ENCODE measurements at regions not wholly inside any gene's neighbourhood (a gene's known extent, or its start where the extent isn't known, plus 50 kb on each side); places are given as distances from the start of the nearest gene placed in this dataset.

DNA sequence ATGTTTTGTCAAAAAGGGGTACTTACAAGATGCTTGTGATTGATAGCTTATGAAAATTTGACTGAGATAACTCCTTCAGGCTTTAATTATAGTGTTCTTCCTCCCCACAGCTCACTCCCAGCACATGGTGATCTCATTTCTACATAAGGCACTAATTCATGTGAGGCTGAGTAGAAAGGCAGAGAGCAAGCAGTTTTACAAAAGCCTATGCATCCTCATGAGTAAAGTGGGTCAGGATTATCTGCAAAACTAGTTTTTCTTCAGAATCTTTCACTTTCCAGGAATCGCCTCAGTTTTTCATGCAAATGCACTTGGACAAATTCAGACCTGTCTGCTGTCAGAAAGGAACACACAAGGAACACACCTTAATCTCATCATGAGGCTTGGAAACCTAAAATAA is 92.1 kb upstream of the FBN2 start:
- Histone ChIP-seq H3K27me3 (ENCODE audit: insufficient read depth, poor library complexity, severe bottlenecking) (no peaks in the 10 kb centered on the region), H3K4me3 (replicated peaks; ENCODE audit: insufficient read depth, low read length) (no peak overlapping the region), H3K27ac (replicated peaks) (no peak overlapping the region)
- TF ChIP-seq, protein P1, sequence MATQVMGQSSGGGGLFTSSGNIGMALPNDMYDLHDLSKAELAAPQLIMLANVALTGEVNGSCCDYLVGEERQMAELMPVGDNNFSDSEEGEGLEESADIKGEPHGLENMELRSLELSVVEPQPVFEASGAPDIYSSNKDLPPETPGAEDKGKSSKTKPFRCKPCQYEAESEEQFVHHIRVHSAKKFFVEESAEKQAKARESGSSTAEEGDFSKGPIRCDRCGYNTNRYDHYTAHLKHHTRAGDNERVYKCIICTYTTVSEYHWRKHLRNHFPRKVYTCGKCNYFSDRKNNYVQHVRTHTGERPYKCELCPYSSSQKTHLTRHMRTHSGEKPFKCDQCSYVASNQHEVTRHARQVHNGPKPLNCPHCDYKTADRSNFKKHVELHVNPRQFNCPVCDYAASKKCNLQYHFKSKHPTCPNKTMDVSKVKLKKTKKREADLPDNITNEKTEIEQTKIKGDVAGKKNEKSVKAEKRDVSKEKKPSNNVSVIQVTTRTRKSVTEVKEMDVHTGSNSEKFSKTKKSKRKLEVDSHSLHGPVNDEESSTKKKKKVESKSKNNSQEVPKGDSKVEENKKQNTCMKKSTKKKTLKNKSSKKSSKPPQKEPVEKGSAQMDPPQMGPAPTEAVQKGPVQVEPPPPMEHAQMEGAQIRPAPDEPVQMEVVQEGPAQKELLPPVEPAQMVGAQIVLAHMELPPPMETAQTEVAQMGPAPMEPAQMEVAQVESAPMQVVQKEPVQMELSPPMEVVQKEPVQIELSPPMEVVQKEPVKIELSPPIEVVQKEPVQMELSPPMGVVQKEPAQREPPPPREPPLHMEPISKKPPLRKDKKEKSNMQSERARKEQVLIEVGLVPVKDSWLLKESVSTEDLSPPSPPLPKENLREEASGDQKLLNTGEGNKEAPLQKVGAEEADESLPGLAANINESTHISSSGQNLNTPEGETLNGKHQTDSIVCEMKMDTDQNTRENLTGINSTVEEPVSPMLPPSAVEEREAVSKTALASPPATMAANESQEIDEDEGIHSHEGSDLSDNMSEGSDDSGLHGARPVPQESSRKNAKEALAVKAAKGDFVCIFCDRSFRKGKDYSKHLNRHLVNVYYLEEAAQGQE (IDR thresholded peaks at IDR 0.05; ENCODE audit: insufficient replicate concordance, low read depth): no peak
- TF ChIP-seq POLR2AphosphoS5 (IDR thresholded peaks at IDR 0.05; ENCODE audit: low read depth) (no peak), SPI1 (IDR thresholded peaks at IDR 0.05; ENCODE audit: borderline replicate concordance, low read depth) (no peak), GABPA (IDR thresholded peaks at IDR 0.05; ENCODE audit: low read depth) (no peak)
- TF ChIP-seq, protein P2, sequence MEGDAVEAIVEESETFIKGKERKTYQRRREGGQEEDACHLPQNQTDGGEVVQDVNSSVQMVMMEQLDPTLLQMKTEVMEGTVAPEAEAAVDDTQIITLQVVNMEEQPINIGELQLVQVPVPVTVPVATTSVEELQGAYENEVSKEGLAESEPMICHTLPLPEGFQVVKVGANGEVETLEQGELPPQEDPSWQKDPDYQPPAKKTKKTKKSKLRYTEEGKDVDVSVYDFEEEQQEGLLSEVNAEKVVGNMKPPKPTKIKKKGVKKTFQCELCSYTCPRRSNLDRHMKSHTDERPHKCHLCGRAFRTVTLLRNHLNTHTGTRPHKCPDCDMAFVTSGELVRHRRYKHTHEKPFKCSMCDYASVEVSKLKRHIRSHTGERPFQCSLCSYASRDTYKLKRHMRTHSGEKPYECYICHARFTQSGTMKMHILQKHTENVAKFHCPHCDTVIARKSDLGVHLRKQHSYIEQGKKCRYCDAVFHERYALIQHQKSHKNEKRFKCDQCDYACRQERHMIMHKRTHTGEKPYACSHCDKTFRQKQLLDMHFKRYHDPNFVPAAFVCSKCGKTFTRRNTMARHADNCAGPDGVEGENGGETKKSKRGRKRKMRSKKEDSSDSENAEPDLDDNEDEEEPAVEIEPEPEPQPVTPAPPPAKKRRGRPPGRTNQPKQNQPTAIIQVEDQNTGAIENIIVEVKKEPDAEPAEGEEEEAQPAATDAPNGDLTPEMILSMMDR (IDR thresholded peaks at IDR 0.05; ENCODE audit: insufficient read depth, low read length): no peak
- DNase-seq (ENCODE audit: low read depth in 1 of 2, low spot score in 1 of 2): no peak

DNA sequence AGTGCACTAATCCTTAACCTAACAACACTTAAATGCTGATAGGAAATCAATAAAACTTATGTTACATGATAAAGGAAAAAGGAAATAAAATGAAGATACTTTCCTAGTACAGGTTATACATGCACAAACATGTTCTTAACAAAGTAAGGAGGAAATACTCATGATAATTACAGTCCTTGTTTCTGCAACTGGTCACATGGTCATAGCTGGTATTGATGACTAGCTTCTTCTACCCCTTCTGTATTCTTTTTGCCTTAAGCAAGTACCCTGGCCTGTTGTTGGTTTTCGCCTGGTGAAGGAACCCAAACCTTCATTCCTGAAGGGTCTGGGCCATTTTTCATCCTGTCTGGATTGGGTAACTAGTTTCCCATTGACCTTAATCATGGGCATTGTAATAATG is 93.7 kb upstream of the FBN2 start:
- no peak for DNase-seq (ENCODE audit: low read depth in 1 of 2, low spot score in 1 of 2)
- Histone ChIP-seq H3K27ac (replicated peaks) (no peak overlapping the region), H3K27me3 (ENCODE audit: insufficient read depth, poor library complexity, severe bottlenecking) (no peaks in the 10 kb centered on the region), H3K4me3 (replicated peaks; ENCODE audit: insufficient read depth, low read length) (no peak overlapping the region)
- TF ChIP-seq SPI1 (IDR thresholded peaks at IDR 0.05; ENCODE audit: borderline replicate concordance, low read depth): no peak
- no peak for TF ChIP-seq POLR2AphosphoS5 (IDR thresholded peaks at IDR 0.05; ENCODE audit: low read depth)
- TF ChIP-seq, protein P2 (IDR thresholded peaks at IDR 0.05; ENCODE audit: insufficient read depth, low read length): no peak
- TF ChIP-seq GABPA (IDR thresholded peaks at IDR 0.05; ENCODE audit: low read depth): no peak
- TF ChIP-seq, protein P1 (IDR thresholded peaks at IDR 0.05; ENCODE audit: insufficient replicate concordance, low read depth): no peak

DNA sequence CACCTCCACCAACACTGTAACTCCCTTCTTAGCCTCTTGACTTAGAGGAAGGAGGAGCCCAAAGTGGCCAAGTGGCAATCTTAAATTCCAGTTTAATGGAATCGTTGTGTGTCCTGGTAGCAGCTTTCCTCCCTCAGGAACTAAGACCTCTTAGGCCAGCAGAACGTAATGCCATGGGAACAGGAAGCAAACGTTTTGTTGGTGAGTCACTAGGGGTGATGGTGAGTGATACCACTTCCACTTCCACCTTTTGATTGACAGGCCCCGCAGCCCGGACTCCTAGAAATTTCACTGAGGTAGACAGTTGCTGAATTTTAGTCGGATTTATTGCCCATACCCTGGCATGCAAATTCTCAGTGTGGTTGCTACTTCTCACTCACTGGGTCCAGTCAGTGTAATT is 94.2 kb upstream of the FBN2 start:
- Histone ChIP-seq H3K4me3 (replicated peaks; ENCODE audit: insufficient read depth, low read length) (no peak overlapping the region), H3K27ac (replicated peaks) (no peak overlapping the region), H3K27me3 (ENCODE audit: insufficient read depth, poor library complexity, severe bottlenecking) (no peaks in the 10 kb centered on the region)
- peak in 1 of 2 experiments; percentile 10 for DNase-seq (ENCODE audit: low read depth in 1 of 2, low spot score in 1 of 2)
- TF ChIP-seq, protein P1 (IDR thresholded peaks at IDR 0.05; ENCODE audit: insufficient replicate concordance, low read depth): no peak
- TF ChIP-seq GABPA (IDR thresholded peaks at IDR 0.05; ENCODE audit: low read depth) (no peak), SPI1 (IDR thresholded peaks at IDR 0.05; ENCODE audit: borderline replicate concordance, low read depth) (peak; percentile 27; the same call in 1 of the 2 replicates)
- TF ChIP-seq, protein P2 (IDR thresholded peaks at IDR 0.05; ENCODE audit: insufficient read depth, low read length): no peak
